Amygdala (tissue), 56 donors: ENCODE measurements at regions not wholly inside any gene's neighbourhood (a gene's known extent, or its start where the extent isn't known, plus 50 kb on each side); places are given as distances from the start of the nearest gene placed in this dataset.
"Not testable (repeated sequence)": the region's sequence is repeated elsewhere in the genome, so short reads cannot be mapped to it uniquely, and the experiment has no call there.

Source experiments
- DNase-seq, 56 donors: peaks; one replicate each; lab custom pipeline; 2025; lab: John Stamatoyannopoulos, UW

- DNase-seq, result not testable (repeated sequence)
Measured at GRCh38 chr6:86489042-86489441, 448.3 kb upstream of the HTR1E start.

DNA sequence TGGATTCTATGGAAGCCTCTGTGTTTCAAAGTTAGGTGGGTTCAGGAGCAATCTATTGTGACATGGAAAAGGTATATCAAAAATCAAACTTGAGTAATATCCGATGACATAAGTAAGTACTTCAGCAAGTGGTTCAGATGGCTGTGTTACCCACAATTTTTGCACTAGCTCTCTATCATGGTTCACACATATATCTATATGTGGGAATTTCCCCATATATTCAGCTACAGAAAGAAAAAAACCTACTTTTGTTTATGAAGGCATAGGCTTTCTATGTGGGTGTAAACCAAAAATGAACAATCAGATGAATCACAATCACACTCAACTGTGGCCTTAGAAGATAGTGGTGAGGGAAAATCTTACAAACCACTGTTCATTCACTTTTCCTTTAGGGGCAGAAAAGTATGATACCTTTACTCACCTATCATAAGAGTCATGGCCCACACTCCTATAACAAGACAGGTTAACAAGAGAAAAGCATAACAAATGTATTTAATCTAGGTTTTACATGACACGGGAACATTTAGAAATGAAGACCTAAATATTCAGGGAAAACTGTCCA, 449.6 kb upstream of the HTR1E start:
- no peak for DNase-seq

GRCh38 chr6:86478316-86478715, 459.0 kb upstream of the HTR1E start:
- not testable (repeated sequence) for DNase-seq

DNA sequence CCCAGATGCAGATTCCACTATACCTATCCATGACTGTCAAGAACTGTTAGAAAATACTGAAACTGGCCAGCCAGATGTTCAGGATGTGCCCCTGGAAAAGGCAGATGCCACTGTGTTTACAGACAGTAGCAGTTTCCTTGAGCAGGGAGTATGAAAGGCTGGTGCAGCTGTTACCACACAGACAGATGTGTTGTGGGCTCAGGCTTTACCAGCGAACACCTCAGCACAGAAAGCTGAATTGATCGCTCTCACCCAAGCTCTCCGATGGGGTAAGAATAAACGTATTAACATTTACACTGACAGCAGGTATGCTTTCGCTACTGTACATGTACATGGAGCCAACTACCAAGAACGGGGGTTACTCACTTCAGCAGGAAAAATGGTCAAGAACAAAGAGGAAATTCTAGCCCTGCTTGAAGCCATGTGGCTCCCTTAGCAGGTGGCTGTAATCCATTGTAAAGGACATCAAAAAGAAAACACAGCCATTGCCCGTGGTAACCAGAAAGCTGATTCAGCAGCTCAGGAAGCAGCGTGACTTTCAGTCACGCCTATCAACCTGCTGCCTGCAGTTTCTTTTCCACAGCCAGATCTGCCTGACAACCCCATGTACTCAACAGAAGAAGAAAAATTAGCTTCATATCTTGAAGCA, 459.7 kb upstream of the HTR1E start:
- peak in 1 of 56 donors; percentile 9 for DNase-seq

- DNase-seq, result no peak
Measured at GRCh38 chr6:86476311-86476710, 461.0 kb upstream of the HTR1E start.

- DNase-seq, result no peak
Measured at GRCh38 chr6:86474081-86474480, 463.2 kb upstream of the HTR1E start.

- no peak for DNase-seq
Measured at GRCh38 chr6:86471791-86472190, 465.5 kb upstream of the HTR1E start.

- no peak for DNase-seq
Measured at GRCh38 chr6:86459978-86460377, 477.4 kb upstream of the HTR1E start.

DNA sequence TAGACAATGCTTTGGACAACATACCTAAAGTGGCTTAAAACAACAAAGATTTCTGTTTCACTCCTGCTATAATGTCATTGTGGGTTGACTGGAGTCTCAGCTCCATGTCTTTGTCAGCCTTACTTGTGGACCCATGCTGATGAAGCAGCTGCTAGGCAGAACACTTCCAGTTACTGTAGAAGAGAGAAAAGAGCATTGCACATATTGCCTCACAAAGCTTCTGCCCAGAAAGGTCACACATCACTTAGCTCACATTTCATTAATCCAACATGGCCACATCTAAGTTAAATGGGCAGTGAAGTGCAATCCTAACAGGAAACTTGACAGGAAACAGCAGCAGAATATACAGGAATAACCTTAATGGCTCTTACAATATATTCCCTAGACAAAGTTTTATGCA, 480.5 kb upstream of the HTR1E start:
- DNase-seq, result no peak

DNA sequence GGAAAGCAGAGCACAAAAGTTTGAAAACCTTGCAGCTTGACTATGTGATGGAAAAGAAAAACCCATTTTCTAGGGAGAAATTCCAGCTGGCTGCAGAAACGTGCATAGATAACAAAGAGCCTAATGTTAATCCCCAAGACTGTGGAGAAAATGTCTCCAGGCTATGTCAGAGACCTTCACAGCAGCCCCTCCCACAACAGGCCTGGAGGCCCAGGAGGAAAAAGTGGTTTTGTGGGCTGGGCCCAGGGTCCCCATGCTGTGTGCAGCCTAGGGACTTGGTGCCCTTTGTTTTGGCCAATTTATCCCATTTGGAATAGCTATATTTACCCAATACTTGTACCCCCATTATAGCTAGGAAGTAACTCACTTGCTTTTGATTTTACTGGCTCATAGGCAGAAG, 484.1 kb upstream of the HTR1E start:
- no peak for DNase-seq

GRCh38 chr6:86448398-86448797, 488.9 kb upstream of the HTR1E start:
- no peak for DNase-seq

DNA sequence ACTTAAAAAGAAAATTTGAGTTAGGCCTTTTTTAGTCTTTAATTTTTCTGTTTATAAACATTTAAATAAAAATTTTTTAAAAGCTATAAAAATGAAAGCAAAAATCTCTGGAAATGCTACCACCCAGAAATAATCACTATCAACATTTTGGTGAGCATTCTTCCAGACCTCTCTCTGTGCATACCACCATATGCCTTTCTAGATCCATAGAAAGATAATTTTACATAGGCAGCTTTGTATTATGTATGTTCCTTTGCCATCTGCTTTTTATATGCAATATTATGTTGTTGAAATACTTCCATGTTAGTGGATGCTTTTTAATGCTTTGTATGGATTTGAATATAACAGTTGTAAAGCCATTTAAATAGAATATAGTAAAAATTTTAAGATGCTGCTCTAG, 496.7 kb upstream of the HTR1E start:
- no peak for DNase-seq

DNA sequence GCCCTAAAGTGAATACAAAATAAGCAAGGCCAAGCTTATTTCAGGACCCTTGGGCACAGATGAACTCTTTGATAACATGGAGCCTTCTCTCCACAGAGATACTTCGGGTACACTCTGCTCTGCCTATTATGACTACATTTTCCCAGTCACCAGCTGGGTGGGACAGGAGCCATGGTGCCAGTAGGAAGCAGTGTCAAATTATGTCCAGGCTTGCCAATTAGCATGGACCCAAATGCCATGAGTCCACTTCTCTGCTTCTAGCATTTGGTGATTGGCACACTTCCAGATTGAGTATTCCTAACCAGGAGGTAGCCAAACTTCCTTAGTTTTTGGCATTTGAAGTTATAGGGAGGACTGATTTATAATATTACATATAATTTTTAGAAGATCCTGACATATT, 513.8 kb upstream of the HTR1E start:
- DNase-seq, result no peak

DNA sequence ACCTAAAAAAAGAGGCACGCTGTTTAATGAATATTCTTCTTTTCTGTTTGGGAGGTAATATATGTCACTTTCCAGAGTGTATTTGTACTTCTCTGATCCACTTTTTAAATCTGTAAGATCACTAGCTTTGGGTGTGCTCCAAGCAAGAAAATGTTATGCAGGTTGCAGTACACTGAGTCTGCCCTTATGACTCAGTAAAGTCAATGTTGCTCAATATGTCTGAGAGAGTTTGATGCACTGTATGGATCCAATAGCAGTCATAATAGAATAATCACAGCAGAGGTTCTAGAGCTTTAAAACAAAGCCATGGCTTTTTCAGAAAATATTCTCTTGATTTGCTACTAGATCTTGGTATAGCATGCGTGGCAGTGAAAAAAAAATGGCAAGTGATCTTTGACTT, 525.3 kb upstream of the HTR1E start:
- no peak for DNase-seq

- DNase-seq, result peak in 6 of 56 donors; percentile 2 to 46 (median 15)
Measured at GRCh38 chr6:86407128-86407527, 530.2 kb upstream of the HTR1E start.

GRCh38 chr6:86392850-86393249, 544.5 kb upstream of the HTR1E start:
- not testable (repeated sequence) for DNase-seq

DNA sequence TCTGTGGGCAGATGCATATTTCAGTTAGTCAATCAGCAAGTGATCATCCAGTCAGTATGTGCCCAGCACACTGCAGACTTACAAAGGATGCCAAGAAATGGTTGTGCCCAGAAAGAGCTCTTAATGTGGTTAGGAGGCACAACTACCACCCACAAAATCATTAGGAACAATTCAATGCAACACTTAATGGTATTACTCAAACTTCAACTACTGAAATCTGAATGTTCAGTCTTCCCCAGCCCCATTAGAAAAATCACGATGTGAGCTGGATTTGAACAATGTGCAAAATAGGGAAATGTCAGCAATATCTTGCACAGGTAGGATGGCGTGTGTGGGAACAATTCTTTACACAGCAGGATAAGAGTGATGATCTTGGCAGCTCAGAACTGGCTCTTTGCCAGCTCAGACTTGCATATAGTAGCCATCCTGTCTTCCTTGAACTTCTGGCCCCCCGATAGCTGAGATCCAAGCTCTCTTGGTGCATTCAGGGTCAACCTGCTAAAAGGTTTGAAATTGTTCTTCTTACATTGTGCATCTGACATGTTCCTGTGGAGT, 556.7 kb upstream of the HTR1E start:
- DNase-seq, result no peak

DNA sequence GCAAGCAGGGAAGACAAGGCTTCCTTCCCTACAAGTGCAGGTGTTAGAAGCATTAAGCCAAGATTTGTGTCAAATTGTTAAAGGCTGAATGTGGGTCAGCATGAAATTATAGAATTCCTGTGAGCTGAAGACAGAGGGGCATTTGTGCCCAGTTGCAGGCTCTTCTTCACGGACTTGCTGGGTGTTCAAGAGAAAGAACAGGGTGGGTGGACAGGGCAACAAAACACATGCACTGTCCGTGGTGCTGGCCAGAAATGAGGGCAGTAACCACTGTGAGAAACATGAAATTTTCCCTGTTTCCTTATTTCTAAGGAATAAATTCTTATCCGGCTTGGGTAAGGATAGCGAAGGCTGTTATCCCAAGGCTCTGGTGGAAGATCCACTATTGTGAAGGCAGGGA, 579.5 kb upstream of the HTR1E start:
- DNase-seq, result no peak

- DNase-seq, result no peak
Measured at GRCh38 chr6:86355271-86355670, 582.1 kb upstream of the HTR1E start.

- DNase-seq, result no peak
Measured at GRCh38 chr6:86331919-86332318, 605.4 kb upstream of the HTR1E start.

GRCh38 chr6:86331265-86331840, 606.0 kb upstream of the HTR1E start:
- DNase-seq, result no peak

GRCh38 chr6:86306210-86306609, 631.1 kb upstream of the HTR1E start:
- DNase-seq, result no peak
